ENCODE measurements at regions not wholly inside any gene's neighbourhood (a gene's known extent, or its start where the extent isn't known, plus 50 kb on each side); places are given as distances from the start of the nearest gene placed in this dataset.
"Not testable (repeated sequence)": the region's sequence is repeated elsewhere in the genome, so short reads cannot be mapped to it uniquely, and the experiment has no call there.

- TF ChIP-seq POLR2A (IDR thresholded peaks at IDR 0.05) = no peak
- TF ChIP-seq, protein P1, sequence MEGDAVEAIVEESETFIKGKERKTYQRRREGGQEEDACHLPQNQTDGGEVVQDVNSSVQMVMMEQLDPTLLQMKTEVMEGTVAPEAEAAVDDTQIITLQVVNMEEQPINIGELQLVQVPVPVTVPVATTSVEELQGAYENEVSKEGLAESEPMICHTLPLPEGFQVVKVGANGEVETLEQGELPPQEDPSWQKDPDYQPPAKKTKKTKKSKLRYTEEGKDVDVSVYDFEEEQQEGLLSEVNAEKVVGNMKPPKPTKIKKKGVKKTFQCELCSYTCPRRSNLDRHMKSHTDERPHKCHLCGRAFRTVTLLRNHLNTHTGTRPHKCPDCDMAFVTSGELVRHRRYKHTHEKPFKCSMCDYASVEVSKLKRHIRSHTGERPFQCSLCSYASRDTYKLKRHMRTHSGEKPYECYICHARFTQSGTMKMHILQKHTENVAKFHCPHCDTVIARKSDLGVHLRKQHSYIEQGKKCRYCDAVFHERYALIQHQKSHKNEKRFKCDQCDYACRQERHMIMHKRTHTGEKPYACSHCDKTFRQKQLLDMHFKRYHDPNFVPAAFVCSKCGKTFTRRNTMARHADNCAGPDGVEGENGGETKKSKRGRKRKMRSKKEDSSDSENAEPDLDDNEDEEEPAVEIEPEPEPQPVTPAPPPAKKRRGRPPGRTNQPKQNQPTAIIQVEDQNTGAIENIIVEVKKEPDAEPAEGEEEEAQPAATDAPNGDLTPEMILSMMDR (IDR thresholded peaks at IDR 0.05) = no peak
- intact Hi-C loops (cut with DNase I; ENCODE audit: low total_unique reads) = no loop called here
- H3K36me3 ChIP-seq = no peaks in the 10 kb centered on the region
- no peaks in the 10 kb centered on the region for H3K27me3 ChIP-seq
- no peaks in the 10 kb centered on the region for H3K4me1 ChIP-seq
- no peak overlapping the region for H3K27ac ChIP-seq
- no peak overlapping the region for H3K4me3 ChIP-seq
- no peaks in the 10 kb centered on the region for H3K9me3 ChIP-seq
- DNase-seq = no peak
Measured at GRCh38 chr9:90165281-90165680, 477.3 kb downstream of the DIRAS2 start.

DNA sequence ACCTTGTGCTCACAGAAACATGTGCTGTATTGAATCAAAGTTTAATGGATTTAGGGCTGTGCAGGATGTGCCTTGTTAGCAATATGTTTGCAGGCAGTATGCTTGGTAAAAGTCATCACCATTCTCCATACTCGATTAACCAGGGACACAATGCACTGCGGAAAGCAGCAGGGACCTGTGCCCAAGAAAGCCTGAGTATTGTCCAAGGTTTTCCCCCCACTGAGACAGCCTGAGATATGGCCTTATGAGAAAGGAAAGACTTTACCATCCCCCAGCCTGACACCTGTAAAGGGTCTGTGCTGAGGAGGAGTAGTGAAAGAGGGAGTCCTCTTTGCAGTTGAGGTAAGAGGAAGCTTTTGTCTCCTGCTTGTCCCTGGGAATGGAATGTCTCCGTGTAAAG is 476.2 kb downstream of the DIRAS2 start:
- H3K9me3 ChIP-seq; H3K27ac ChIP-seq; DNase-seq; H3K27me3 ChIP-seq; H3K36me3 ChIP-seq; H3K4me3 ChIP-seq; H3K4me1 ChIP-seq; intact Hi-C loops (cut with DNase I; ENCODE audit: low total_unique reads): not testable (repeated sequence)

DNA sequence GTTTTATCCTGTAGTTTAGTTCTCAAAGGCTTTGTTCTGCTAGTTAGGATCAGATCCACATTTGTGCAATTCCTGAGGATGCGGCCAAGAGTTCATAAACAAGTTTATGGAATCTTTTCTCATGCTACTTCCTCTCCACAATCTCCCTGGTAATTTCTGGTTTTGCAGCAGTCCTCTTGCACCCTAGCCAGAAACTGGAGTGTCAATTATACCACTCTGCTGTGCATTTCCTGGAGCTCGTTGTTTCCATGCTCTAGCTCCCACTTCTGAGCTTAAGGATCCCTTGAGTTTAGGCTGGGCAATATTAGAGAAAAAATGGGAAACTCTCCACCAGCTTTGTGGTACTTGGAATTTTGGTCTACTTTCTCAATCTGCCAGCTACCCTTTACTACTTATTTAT is 474.7 kb downstream of the DIRAS2 start:
- no peak for TF ChIP-seq POLR2A (IDR thresholded peaks at IDR 0.05)
- TF ChIP-seq, protein P1 (IDR thresholded peaks at IDR 0.05) = no peak
- Histone ChIP-seq H3K36me3 (no peaks in the 10 kb centered on the region), H3K4me3 (no peak overlapping the region), H3K9me3 (no peaks in the 10 kb centered on the region), H3K27me3 (no peaks in the 10 kb centered on the region), H3K4me1 (no peaks in the 10 kb centered on the region), H3K27ac (no peak overlapping the region)
- intact Hi-C loops (cut with DNase I; ENCODE audit: low total_unique reads) = no loop called here
- no peak for DNase-seq

GRCh38 chr9:90169490-90169889 is 473.1 kb downstream of the DIRAS2 start:
- Histone ChIP-seq H3K4me3 (no peak overlapping the region), H3K36me3 (no peaks in the 10 kb centered on the region), H3K9me3 (no peaks in the 10 kb centered on the region), H3K27me3 (no peaks in the 10 kb centered on the region), H3K27ac (no peak overlapping the region), H3K4me1 (no peaks in the 10 kb centered on the region)
- intact Hi-C loops (cut with DNase I; ENCODE audit: low total_unique reads) = no loop called here
- DNase-seq = no peak
- no peak for TF ChIP-seq POLR2A (IDR thresholded peaks at IDR 0.05)

- DNase-seq; H3K4me1 ChIP-seq; H3K27me3 ChIP-seq; H3K27ac ChIP-seq; H3K9me3 ChIP-seq; H3K4me3 ChIP-seq; H3K36me3 ChIP-seq; intact Hi-C loops (cut with DNase I; ENCODE audit: low total_unique reads): not testable (repeated sequence)
Measured at GRCh38 chr9:90173935-90174334, 468.7 kb downstream of the DIRAS2 start.

- DNase-seq; H3K27ac ChIP-seq; H3K9me3 ChIP-seq; intact Hi-C loops (cut with DNase I; ENCODE audit: low total_unique reads); H3K27me3 ChIP-seq; H3K36me3 ChIP-seq; H3K4me1 ChIP-seq; H3K4me3 ChIP-seq: not testable (repeated sequence)
Measured at GRCh38 chr9:90174346-90174745, 468.3 kb downstream of the DIRAS2 start.

GRCh38 chr9:90175257-90175656 is 467.4 kb downstream of the DIRAS2 start:
- DNase-seq = no peak
- H3K27me3 ChIP-seq = no peaks in the 10 kb centered on the region
- no peaks in the 10 kb centered on the region for H3K36me3 ChIP-seq
- intact Hi-C loops (cut with DNase I; ENCODE audit: low total_unique reads) = no loop called here
- H3K4me1 ChIP-seq = no peaks in the 10 kb centered on the region
- H3K4me3 ChIP-seq = no peak overlapping the region
- H3K9me3 ChIP-seq = no peaks in the 10 kb centered on the region
- H3K27ac ChIP-seq = no peak overlapping the region
- TF ChIP-seq POLR2A (IDR thresholded peaks at IDR 0.05) = no peak
- TF ChIP-seq, protein P1 (IDR thresholded peaks at IDR 0.05) = no peak
